Activated CD4-positive, alpha-beta T cell treated with anti-CD3 and anti-CD28 coated beads, Interleukin-2, amount 10 ng/mL, durations not matched to agents 7 days and 5 days (primary cell): ENCODE measurements at regions not wholly inside any gene's neighbourhood (a gene's known extent, or its start where the extent isn't known, plus 50 kb on each side); places are given as distances from the start of the nearest gene placed in this dataset.

Source experiments
- CTCF ChIA-PET: fragments of 350-600 bp; sonication (Branson Sonifier 250); formaldehyde crosslinking; loops from one replicate; lab custom pipeline; 2021; ENCODE audit warnings: antibody characterized with exemption; lab: Charles Lee
- POLR2A ChIA-PET: fragments of 350-600 bp; sonication (Branson Sonifier 250); formaldehyde crosslinking; loops from one replicate; lab custom pipeline; 2021; ENCODE audit warnings: antibody characterized with exemption; lab: Charles Lee
- DNase-seq: peaks from one replicate; pipeline ENCODE4 v3.0.0-alpha.2; 2020
- H3K27ac Mint-ChIP-seq: one replicate; pipeline ENCODE4 v1.8.0; 2021; ENCODE audit warnings: mild to moderate bottlenecking, moderate library complexity, mixed read lengths
- H3K27me3 Mint-ChIP-seq: one replicate; pipeline ENCODE4 v1.8.0; 2021; ENCODE audit warnings: mixed read lengths
- H3K36me3 Mint-ChIP-seq: one replicate; pipeline ENCODE4 v1.8.0; 2021; ENCODE audit warnings: low read depth, mixed read lengths
- H3K4me1 Mint-ChIP-seq: one replicate; pipeline ENCODE4 v1.8.0; 2021; ENCODE audit warnings: mixed read lengths
- H3K4me3 Mint-ChIP-seq: one replicate; pipeline ENCODE4 v1.8.0; 2021; ENCODE audit warnings: mild to moderate bottlenecking, moderate library complexity, mixed read lengths
- H3K9me3 Mint-ChIP-seq: one replicate; pipeline ENCODE4 v1.8.0; 2021; ENCODE audit warnings: mixed read lengths

GRCh38 chr5:10173716-10174115 lies 76.0 kb downstream of the ATPSCKMT start:
- CTCF ChIA-PET, result no interaction called here
- DNase-seq, result no peak

DNA sequence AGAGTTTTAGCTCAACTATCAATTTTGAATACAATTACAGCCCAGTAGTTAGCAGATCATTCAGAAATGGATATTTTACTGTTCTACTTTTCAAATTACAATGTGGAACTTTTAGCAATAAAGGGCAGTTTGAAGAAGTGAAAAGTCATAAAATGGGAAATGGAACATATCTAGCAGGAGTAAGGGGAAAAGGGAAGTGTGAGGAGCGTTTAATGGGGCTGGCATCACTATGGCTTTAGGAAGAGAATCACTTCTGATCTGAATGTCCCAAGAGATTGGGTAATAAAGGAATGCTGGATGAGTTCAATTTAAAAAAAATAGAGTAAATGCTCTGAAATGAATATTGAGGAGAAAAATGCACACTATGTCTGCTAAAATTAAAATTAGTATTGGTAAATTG lies 77.4 kb downstream of the ATPSCKMT start:
- Mint-ChIP-seq H3K36me3 (no peaks in the 10 kb centered on the region), H3K4me1 (no peaks in the 10 kb centered on the region), H3K4me3 (no peak overlapping the region), H3K9me3 (no peaks in the 10 kb centered on the region), H3K27ac (no peak overlapping the region), H3K27me3 (no peaks in the 10 kb centered on the region)
- POLR2A ChIA-PET, result no interaction called here
- CTCF ChIA-PET, result interaction anchor here (0.7 to 0.9 kb wide), 2 partner anchors 16 to 58 kb away, joined by 4 to 5 read pairs; no protein-coding TSS in a partner anchor
- no peak for DNase-seq

More at GRCh38 chr5:10173716-10174115, 76.0 kb downstream of the ATPSCKMT start:
- no peak overlapping the region for H3K27ac Mint-ChIP-seq
- no peaks in the 10 kb centered on the region for H3K4me1 Mint-ChIP-seq
- H3K9me3 Mint-ChIP-seq, result no peaks in the 10 kb centered on the region
- H3K36me3 Mint-ChIP-seq, result no peaks in the 10 kb centered on the region
- no peaks in the 10 kb centered on the region for H3K27me3 Mint-ChIP-seq
- H3K4me3 Mint-ChIP-seq, result no peak overlapping the region
- POLR2A ChIA-PET, result no interaction called here

DNA sequence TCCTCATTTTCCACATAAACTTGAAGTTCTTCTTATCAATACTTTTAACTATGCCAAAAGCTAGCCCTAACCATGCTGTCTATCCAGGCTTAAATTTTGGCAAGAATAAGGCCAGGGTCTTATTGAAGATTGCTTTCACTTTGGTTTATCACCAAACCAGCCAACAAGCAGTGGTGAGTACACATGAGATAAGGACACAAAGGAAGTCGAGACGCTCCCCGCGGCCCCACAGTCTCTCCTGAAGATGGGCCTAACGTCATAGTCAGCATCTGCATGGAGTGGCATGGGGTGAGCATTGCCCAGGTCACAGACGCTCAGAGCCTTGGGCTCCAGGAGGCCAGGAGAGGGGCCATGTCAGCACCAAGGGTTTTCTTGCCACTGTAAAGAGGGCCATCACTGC lies 80.3 kb downstream of the ATPSCKMT start:
- peaks cover 12% of the 10 kb centered on the region for H3K9me3 Mint-ChIP-seq
- CTCF ChIA-PET, result no interaction called here
- H3K27ac Mint-ChIP-seq, result no peak overlapping the region
- no peaks in the 10 kb centered on the region for H3K36me3 Mint-ChIP-seq
- no peak for DNase-seq
- H3K4me1 Mint-ChIP-seq, result no peaks in the 10 kb centered on the region
- H3K4me3 Mint-ChIP-seq, result no peak overlapping the region
- no peaks in the 10 kb centered on the region for H3K27me3 Mint-ChIP-seq
- POLR2A ChIA-PET, result no interaction called here

GRCh38 chr5:10168254-10168653 lies 81.4 kb downstream of the ATPSCKMT start:
- ChIA-PET CTCF (no interaction called here), POLR2A (no interaction called here)
- Mint-ChIP-seq H3K36me3 (no peaks in the 10 kb centered on the region), H3K27ac (no peak overlapping the region), H3K4me3 (no peak overlapping the region), H3K27me3 (no peaks in the 10 kb centered on the region), H3K9me3 (peaks cover 15% of the 10 kb centered on the region), H3K4me1 (no peaks in the 10 kb centered on the region)
- no peak for DNase-seq

GRCh38 chr5:10167806-10168205 lies 81.9 kb downstream of the ATPSCKMT start:
- no peaks in the 10 kb centered on the region for H3K27me3 Mint-ChIP-seq
- peaks cover 15% of the 10 kb centered on the region for H3K9me3 Mint-ChIP-seq
- POLR2A ChIA-PET, result no interaction called here
- H3K4me1 Mint-ChIP-seq, result no peaks in the 10 kb centered on the region
- H3K27ac Mint-ChIP-seq, result no peak overlapping the region
- CTCF ChIA-PET, result no interaction called here
- no peak overlapping the region for H3K4me3 Mint-ChIP-seq
- no peaks in the 10 kb centered on the region for H3K36me3 Mint-ChIP-seq
- DNase-seq, result no peak

DNA sequence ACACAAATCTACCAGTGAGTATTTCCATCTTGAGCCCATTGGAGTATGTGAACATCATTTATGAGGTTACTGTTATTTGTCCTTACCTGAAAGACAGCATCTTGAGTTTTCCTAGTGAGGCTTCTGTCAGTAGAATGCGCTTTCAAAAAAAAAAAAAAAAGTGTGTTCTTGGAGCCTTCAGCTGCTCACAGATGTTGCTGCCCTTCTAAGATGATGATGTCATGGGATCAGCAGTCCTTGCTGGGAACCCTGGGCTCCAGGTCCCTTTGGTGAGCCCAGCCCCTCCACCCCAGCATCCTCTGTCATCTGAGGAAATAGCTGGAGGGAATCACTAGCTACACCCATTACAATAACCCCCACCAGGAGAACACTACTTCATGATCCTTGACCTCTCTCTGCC lies 83.3 kb downstream of the ATPSCKMT start:
- POLR2A ChIA-PET, result no interaction called here
- CTCF ChIA-PET, result no interaction called here
- H3K4me3 Mint-ChIP-seq, result no peak overlapping the region
- peaks cover 19% of the 10 kb centered on the region for H3K9me3 Mint-ChIP-seq
- no peaks in the 10 kb centered on the region for H3K4me1 Mint-ChIP-seq
- no peak overlapping the region for H3K27ac Mint-ChIP-seq
- H3K36me3 Mint-ChIP-seq, result no peaks in the 10 kb centered on the region
- no peaks in the 10 kb centered on the region for H3K27me3 Mint-ChIP-seq
- DNase-seq, result no peak

DNA sequence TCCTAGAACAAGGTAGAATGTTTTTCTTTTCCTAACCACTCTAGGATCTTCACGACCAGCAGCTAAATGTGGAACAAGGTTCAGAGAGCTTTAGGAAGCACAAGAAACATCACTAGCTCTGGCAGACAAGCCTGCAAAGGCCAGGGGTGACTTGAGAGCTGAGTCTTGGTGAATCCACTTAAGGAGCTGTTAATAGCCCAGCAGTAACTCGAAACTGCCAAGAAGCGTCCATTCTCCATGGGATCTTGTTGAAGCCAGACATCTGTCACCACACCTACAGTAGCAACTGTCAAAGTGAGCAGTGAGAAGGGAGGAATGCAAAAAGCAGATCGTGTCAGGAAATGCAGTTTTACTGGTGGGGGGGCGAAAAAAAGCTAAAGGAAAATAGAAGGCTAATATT lies 87.2 kb downstream of the ATPSCKMT start:
- Mint-ChIP-seq H3K27me3 (no peaks in the 10 kb centered on the region), H3K4me3 (no peak overlapping the region), H3K27ac (no peak overlapping the region), H3K9me3 (peaks cover 19% of the 10 kb centered on the region), H3K4me1 (no peaks in the 10 kb centered on the region), H3K36me3 (no peaks in the 10 kb centered on the region)
- no peak for DNase-seq
- POLR2A ChIA-PET, result no interaction called here
- CTCF ChIA-PET, result no interaction called here

- H3K9me3 Mint-ChIP-seq, result peaks cover 19% of the 10 kb centered on the region
- CTCF ChIA-PET, result no interaction called here
- no peak overlapping the region for H3K4me3 Mint-ChIP-seq
- H3K27me3 Mint-ChIP-seq, result no peaks in the 10 kb centered on the region
- no peaks in the 10 kb centered on the region for H3K36me3 Mint-ChIP-seq
- POLR2A ChIA-PET, result no interaction called here
- DNase-seq, result no peak
- no peaks in the 10 kb centered on the region for H3K4me1 Mint-ChIP-seq
- no peak overlapping the region for H3K27ac Mint-ChIP-seq
Measured at GRCh38 chr5:10161778-10162177, 87.9 kb downstream of the ATPSCKMT start.

DNA sequence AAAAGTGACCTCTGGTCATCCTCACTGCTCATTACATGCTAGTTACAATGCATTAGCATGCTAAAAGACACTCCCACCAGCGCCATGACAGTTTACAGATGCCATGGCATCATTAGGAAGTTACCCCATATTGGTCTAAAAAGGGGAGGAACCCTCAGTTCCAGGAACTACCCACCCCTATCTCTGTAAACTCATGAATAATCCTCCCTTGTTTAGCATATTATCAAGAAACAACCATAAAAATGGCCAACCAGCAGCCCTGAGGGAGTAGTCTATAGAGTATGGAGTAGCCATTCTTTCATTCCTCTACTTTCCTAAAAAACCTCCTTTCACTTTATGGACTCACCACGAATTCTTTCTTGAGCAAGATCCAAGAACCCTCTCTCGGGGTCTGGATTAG lies 89.4 kb downstream of the ATPSCKMT start:
- DNase-seq, result no peak
- ChIA-PET POLR2A (no interaction called here), CTCF (no interaction called here)
- Mint-ChIP-seq H3K27me3 (no peaks in the 10 kb centered on the region), H3K4me1 (no peaks in the 10 kb centered on the region), H3K9me3 (peaks cover 9% of the 10 kb centered on the region), H3K36me3 (no peaks in the 10 kb centered on the region), H3K27ac (no peak overlapping the region), H3K4me3 (no peak overlapping the region)

- POLR2A ChIA-PET, result no interaction called here
- H3K4me3 Mint-ChIP-seq, result no peak overlapping the region
Measured at GRCh38 chr5:10158886-10159285, 90.8 kb downstream of the ATPSCKMT start.

GRCh38 chr5:10157085-10157669 lies 92.5 kb downstream of the ATPSCKMT start:
- H3K9me3 Mint-ChIP-seq, result no peaks in the 10 kb centered on the region
- H3K4me3 Mint-ChIP-seq, result no peak overlapping the region
- POLR2A ChIA-PET, result no interaction called here
- CTCF ChIA-PET, result no interaction called here
- H3K27me3 Mint-ChIP-seq, result no peaks in the 10 kb centered on the region
- no peak for DNase-seq
- no peaks in the 10 kb centered on the region for H3K36me3 Mint-ChIP-seq
- no peak overlapping the region for H3K27ac Mint-ChIP-seq
- no peaks in the 10 kb centered on the region for H3K4me1 Mint-ChIP-seq

More at GRCh38 chr5:10158886-10159285, 90.8 kb downstream of the ATPSCKMT start:
- no peak overlapping the region for H3K27ac Mint-ChIP-seq
- H3K4me1 Mint-ChIP-seq, result no peaks in the 10 kb centered on the region
- CTCF ChIA-PET, result no interaction called here
- H3K9me3 Mint-ChIP-seq, result peaks cover 7% of the 10 kb centered on the region
- H3K36me3 Mint-ChIP-seq, result no peaks in the 10 kb centered on the region
- no peaks in the 10 kb centered on the region for H3K27me3 Mint-ChIP-seq
- no peak for DNase-seq

DNA sequence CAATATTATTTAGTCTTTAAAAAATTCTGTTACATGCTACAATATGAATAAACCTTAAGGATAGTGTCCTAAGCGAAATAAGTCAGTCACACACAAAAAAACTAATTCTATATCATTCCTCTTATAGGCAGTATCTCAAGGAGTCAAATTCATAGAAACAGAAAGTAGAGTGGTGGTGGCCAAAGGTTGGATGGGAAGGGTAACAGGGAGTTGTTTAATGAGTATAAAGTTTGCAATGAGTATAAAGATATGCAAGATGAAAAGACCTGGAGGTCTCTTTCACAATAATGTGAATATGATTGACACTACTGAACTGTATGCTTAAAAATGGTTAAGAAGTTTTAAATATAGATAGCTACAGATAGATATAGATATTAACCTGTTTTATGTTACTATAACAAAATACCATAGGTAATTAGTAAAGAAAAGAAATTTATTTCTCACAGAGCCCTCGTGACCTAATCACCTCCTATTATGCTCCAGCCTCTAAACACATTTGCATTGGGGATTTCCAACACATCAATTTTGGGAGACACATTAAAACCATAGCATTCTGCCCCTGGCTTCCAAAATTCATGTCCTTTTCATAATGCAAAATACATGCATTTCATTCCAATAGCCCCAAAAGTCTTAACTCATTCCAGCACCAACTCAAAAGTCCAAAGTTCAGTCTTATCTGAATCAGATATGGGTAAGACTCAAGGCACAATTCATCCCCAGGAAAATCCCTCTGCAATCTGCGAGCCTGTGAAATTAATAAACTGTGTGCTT lies 93.6 kb downstream of the ATPSCKMT start:
- Mint-ChIP-seq H3K4me3 (no peak overlapping the region), H3K9me3 (no peaks in the 10 kb centered on the region)
- POLR2A ChIA-PET, result no interaction called here

DNA sequence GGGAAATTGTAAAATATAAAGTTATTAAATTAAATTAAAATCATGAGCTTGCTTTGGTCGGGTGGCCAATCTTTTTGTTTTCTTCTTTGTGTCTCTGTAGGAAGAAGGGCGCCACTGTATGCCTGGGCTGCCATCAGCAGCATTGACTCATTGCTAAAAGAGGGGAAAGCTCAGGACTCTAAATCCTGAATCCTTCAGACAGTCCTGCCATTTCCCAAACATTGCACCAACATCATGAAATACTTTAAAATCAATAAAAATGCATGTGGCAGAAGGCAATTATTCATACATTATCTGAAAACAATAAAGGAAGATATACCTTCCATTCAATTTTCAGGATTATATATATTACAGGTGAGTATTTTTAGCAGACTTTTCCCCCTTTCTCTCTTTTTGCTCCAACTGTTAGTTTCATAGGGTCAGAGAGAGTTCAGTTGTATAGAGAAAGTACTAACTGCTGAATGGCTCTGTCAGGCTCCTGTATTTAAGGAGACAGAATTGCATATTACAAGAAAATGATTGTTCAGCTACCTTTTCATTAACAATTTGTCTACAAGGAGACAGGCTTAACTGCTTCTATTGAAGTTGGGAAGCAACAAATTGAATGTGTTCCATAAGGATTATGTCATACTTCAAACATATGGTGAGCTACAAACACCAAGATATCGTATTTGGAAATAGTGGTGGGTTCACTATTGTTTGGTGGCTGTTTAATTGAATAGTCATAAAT lies 95.7 kb downstream of the ATPSCKMT start:
- ChIA-PET POLR2A (no interaction called here), CTCF (no interaction called here)
- Mint-ChIP-seq H3K27me3 (no peaks in the 10 kb centered on the region), H3K4me1 (no peaks in the 10 kb centered on the region), H3K27ac (no peak overlapping the region), H3K9me3 (no peaks in the 10 kb centered on the region), H3K4me3 (no peak overlapping the region), H3K36me3 (no peaks in the 10 kb centered on the region)
- no peak for DNase-seq

More for the DNA sequence above, 93.6 kb downstream of the ATPSCKMT start:
- Mint-ChIP-seq H3K27ac (no peak overlapping the region), H3K27me3 (no peaks in the 10 kb centered on the region), H3K36me3 (no peaks in the 10 kb centered on the region), H3K4me1 (no peaks in the 10 kb centered on the region)
- DNase-seq, result no peak
- CTCF ChIA-PET, result no interaction called here
